Non-pigmented ciliary epithelial cell (primary cell): ENCODE measurements at regions not wholly inside any gene's neighbourhood (a gene's known extent, or its start where the extent isn't known, plus 50 kb on each side); places are given as distances from the start of the nearest gene placed in this dataset.
A peak's percentile ranks its signal among the peaks of the same experiment; 100 is the strongest.
"Not testable (repeated sequence)": the region's sequence is repeated elsewhere in the genome, so short reads cannot be mapped to it uniquely, and the experiment has no call there.

Source experiments
- DNase-seq: peaks from one replicate; pipeline ENCODE4 v3.0.0-alpha.2; 2010; ENCODE audit warnings: low read depth

DNA sequence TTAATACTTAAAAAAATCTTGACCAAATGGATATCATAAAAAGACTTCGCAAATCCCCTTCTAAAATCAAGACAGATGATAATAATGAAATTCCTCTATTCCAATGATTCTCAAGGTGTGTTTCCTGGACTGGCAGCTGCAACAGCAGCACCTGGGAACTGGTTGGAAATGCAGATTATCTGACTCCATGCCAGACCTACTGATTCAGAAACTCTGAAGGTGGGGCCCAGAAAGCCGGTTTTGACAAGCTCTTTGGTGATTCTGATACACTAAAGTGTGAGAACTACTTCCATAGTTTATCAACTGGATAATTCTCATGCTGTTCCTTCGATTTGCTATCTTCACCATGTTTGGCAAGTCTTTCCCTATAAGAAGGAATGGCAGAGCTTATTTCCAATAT lies 252.1 kb downstream of the COL12A1 start:
- no peak for DNase-seq

- DNase-seq: no peak
Observed at GRCh38 chr6:74946961-74947360, 258.9 kb downstream of the COL12A1 start.

DNA sequence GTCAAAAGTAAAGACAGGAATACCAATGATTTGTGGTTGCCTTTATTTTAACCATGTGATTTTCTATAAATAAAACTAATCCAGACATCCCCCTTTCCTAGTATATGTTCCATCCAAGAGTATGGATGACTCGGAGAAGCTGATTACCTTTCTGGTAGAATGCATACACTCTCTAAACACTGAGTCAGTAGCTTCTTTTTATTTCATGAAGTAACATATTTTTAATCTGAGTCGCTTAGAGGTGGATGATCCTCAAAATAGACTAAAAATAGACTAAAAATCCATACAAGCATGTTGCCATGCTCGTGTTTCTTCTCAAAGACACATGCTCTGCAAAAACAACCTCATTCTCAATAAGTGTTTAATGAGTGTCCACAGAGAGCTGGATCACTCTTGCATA lies 263.7 kb downstream of the COL12A1 start:
- no peak for DNase-seq

- no peak for DNase-seq
Observed at GRCh38 chr6:74941424-74941823, 264.4 kb downstream of the COL12A1 start.

DNA sequence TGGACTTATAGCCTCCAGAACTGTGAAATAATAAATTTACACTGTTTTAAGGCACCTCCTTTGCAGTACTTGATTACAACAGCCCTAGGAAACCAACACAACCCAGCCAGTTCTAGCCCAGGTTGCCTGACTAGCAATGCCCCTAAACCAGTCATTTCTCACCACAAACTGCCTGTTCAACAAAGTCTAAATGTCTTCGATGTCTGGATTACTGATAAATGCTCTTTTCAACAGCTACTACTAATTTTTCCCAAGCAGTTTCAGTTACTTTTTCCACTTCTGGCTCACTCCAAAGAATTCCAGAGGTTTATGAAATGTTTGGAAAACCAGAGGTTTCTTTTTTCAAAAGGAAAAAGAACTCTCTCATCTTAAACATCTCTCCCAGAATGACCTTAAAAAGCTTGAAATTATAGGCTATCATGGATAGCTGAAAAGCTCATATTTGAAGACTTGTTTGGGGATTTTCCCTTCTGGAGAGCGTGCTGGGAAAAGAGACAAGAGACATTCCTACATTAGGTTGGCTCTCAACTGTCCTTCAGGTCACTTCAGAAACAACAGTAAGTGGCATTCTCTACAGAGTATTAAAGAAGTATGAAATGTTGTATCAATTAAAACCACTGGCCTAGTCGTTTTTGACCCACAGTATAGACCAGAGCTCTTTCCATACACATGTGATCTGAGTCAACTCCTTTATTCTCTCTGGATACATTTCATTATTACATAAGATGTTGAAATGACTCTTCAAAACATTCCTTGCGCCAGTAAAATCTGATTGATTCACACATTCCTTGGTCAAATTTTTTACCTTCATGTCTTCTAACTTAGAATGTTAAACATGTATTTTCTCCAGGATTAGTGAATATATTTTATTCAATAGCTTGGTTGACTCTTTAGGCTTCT lies 265.9 kb downstream of the COL12A1 start:
- no peak for DNase-seq

- DNase-seq: no peak
Observed at GRCh38 chr6:74939151-74939708, 266.6 kb downstream of the COL12A1 start.

- no peak for DNase-seq
Observed at GRCh38 chr6:74937936-74938335, 267.9 kb downstream of the COL12A1 start.

GRCh38 chr6:74936886-74937285 lies 269.0 kb downstream of the COL12A1 start:
- DNase-seq: no peak

- DNase-seq: no peak
Observed at GRCh38 chr6:74932232-74932888, 273.5 kb downstream of the COL12A1 start.

GRCh38 chr6:74931558-74931957 lies 274.3 kb downstream of the COL12A1 start:
- peak; percentile 65 for DNase-seq

- DNase-seq: no peak
Observed at GRCh38 chr6:74928203-74928602, 277.6 kb downstream of the COL12A1 start.

DNA sequence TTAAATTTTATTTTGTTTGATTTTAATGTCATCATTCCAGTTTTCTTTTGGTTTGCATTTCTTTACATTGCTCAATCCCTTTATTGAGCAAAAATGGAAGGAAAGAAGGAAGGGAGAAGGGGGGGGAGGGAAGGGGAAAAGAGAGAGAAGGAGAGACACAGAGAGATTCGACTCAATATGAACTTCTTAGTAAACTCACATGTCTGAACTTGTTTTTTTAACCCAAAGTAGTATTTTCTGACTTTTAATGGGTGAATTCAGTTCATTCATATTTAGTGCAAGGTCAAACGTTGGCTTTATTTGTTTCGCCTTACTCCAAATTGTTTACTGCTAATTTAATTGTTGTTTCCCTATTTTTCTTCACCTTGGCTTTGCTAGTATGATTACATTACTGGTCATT lies 278.6 kb downstream of the COL12A1 start:
- DNase-seq: no peak

DNA sequence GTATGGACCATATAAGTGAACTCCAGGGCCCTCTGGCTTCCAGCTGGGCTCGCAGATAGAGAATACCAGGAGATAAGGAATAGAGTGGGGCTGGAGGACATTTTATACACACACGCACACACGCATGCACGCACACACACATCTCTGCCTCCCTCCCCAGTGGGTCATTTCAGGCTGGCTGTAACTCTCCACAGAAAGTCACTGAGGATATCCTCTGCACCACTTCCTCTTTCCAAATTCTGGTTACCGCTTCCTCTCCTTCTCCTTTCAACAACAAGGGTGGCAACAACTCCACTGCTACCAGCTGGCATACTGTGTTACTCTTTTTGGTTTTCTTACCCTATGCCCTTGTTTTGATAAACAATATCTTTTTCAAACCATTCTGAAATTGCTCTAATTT lies 280.2 kb downstream of the COL12A1 start:
- DNase-seq: no peak

GRCh38 chr6:74914888-74915287 lies 291.0 kb downstream of the COL12A1 start:
- DNase-seq: no peak

DNA sequence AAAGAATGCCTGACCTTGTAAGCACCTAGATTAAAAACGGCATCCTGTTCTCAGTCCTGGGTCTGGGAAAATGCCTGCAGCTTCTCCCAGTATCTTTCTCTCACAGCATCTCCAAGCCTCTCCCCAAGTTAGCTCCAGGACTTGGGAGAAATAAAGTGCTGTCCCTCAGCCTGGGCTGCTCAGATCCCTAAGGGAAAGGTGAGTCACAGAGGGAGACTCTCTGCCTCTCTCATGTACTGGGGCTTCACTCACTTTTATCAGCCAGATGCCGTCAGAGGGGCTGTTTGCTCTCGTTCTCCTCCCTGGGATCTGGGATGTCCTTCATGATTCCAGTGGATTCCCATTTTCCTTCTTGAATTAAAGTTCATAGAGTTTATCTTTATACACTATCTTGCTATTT lies 293.6 kb downstream of the COL12A1 start:
- DNase-seq: no peak

- no peak for DNase-seq
Observed at GRCh38 chr6:74902846-74903245, 303.0 kb downstream of the COL12A1 start.

DNA sequence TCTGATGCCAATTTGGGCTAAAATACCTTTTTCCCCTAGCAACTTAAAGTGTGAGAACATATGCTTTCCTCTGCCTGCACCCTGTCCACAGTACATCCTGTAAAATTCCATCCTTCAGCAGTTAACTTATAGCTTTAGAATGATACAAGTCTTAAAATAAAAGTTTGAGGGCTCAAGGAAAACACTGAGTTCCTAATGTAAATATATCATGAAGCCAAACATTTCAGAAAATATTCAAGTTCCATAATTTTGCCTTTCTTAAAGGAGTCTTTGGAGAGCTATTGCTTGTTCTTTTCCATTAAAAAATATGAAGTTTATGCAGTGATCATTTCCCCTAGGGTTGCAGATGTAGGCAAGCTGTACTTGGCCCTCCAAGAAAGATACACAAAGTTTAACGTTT lies 303.8 kb downstream of the COL12A1 start:
- no peak for DNase-seq

DNA sequence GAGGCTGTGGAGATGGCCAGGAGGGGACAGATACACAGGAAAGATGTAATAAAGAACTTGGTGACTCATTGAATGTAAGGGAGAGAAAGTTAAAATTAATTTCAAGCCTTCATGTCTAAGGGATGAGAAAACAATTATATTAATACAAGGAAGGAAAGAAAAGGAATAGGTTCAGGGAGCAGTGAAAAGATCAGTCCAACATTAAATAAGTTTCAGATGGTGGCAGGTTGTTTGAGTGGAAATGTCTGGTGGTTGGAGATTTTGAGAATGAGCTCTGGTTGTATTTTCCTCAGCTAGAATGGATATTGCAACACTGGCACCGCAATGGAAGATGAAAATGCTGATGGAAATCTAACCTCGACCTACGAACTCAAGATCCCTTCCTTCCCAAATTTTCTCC lies 304.3 kb downstream of the COL12A1 start:
- no peak for DNase-seq

DNA sequence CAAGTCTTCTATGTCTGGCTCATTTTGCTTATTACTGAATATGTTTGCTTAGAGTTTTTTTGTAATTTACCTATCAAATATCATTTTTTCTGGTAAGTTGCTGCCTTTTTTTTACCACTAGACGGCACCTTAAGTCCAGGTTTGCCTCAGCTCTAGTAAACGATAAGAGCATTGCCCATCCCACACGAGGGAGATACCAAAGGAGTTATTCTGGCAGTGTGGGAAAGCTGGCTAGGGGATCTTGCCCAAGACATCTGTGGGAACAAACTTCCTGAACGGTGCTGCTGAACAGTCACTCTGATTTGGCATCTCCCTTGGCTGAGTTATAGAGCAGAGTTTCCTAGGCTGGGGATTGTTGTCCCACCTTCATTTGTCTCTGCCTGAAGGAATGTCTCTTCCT lies 306.4 kb downstream of the COL12A1 start:
- peak; percentile 13 for DNase-seq

DNA sequence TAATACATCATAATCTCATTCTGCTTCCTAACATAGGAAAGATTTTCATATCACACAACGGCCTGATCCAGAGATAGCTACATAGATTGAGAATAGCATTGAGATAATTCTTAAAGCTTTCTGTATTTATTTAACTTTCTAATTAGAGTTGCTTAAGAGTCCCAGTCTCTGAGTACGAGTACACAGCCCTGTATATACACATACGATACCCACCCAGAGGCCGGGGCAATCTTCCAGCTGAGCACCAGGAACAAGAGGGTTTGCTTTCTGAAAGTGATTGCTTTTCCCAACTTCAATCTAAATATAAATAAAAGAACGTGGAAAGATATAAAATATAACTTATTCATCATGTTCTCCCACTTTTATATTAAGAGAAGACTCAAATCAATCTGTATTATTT lies 313.8 kb downstream of the COL12A1 start:
- DNase-seq: no peak

GRCh38 chr6:74891349-74891831 lies 314.5 kb downstream of the COL12A1 start:
- DNase-seq: no peak

- no peak for DNase-seq
Observed at GRCh38 chr6:74889635-74890034, 316.2 kb downstream of the COL12A1 start.

GRCh38 chr6:74888741-74889140 lies 317.1 kb downstream of the COL12A1 start:
- DNase-seq: not testable (repeated sequence)
